ENCODE measurements at regions not wholly inside any gene's neighbourhood (a gene's known extent, or its start where the extent isn't known, plus 50 kb on each side); places are given as distances from the start of the nearest gene placed in this dataset.

- DNase-seq = no peak
Measured at GRCh38 chr1:4554271-4554865, 100.0 kb upstream of the AJAP1 start.

GRCh38 chr1:4557949-4558348 lies 96.5 kb upstream of the AJAP1 start:
- DNase-seq = no peak

- no peak for DNase-seq
Measured at GRCh38 chr1:4561205-4561604, 93.2 kb upstream of the AJAP1 start.

GRCh38 chr1:4562321-4562720 lies 92.1 kb upstream of the AJAP1 start:
- DNase-seq = no peak

GRCh38 chr1:4563586-4563985 lies 90.8 kb upstream of the AJAP1 start:
- no peak for DNase-seq

- no peak for DNase-seq
Measured at GRCh38 chr1:4564051-4564450, 90.4 kb upstream of the AJAP1 start.

- DNase-seq = no peak
Measured at GRCh38 chr1:4565166-4565565, 89.2 kb upstream of the AJAP1 start.

- no peak for DNase-seq
Measured at GRCh38 chr1:4565801-4566449, 88.5 kb upstream of the AJAP1 start.

GRCh38 chr1:4571263-4571662 lies 83.1 kb upstream of the AJAP1 start:
- DNase-seq = no peak

- DNase-seq = no peak
Measured at GRCh38 chr1:4573526-4573925, 80.9 kb upstream of the AJAP1 start.

- DNase-seq = no peak
Measured at GRCh38 chr1:4581807-4582206, 72.6 kb upstream of the AJAP1 start.

- DNase-seq = no peak
Measured at GRCh38 chr1:4584449-4584848, 70.0 kb upstream of the AJAP1 start.

- no peak for DNase-seq
Measured at GRCh38 chr1:4585216-4585615, 69.2 kb upstream of the AJAP1 start.

- no peak for DNase-seq
Measured at GRCh38 chr1:4585705-4586104, 68.7 kb upstream of the AJAP1 start.

GRCh38 chr1:4586611-4587160 lies 67.7 kb upstream of the AJAP1 start:
- no peak for DNase-seq

GRCh38 chr1:4587721-4588120 lies 66.7 kb upstream of the AJAP1 start:
- DNase-seq = no peak

GRCh38 chr1:4590756-4591155 lies 63.7 kb upstream of the AJAP1 start:
- no peak for DNase-seq

- no peak for DNase-seq
Measured at GRCh38 chr1:4591926-4592325, 62.5 kb upstream of the AJAP1 start.

- DNase-seq = no peak
Measured at GRCh38 chr1:4593106-4593505, 61.3 kb upstream of the AJAP1 start.

- DNase-seq = no peak
Measured at GRCh38 chr1:4594286-4594991, 60.0 kb upstream of the AJAP1 start.

- no peak for DNase-seq
Measured at GRCh38 chr1:4595341-4596225, 58.8 kb upstream of the AJAP1 start.

- no peak for DNase-seq
Measured at GRCh38 chr1:4596486-4596885, 57.9 kb upstream of the AJAP1 start.

GRCh38 chr1:4597020-4597419 lies 57.4 kb upstream of the AJAP1 start:
- DNase-seq = no peak
